ENCODE measurements at regions not wholly inside any gene's neighbourhood (a gene's known extent, or its start where the extent isn't known, plus 50 kb on each side); places are given as distances from the start of the nearest gene placed in this dataset.
"Not testable (repeated sequence)": the region's sequence is repeated elsewhere in the genome, so short reads cannot be mapped to it uniquely, and the experiment has no call there.

DNA sequence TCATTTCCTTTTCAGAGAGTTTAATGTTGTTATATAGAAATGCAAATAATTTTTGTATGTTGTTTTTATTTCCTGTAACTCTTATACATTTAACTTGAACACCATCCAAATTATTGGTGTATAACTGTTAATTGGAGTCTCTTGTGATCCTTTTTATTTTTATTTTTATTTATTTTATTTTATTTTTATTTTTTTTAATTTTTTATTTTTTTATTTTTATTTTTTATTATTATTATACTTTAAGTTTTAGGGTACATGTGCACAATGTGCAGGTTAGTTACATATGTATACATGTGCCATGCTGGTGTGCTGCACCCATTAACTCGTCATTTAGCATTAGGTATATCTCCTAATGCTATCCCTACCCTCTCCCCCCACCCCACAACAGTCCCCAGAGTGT is 71.2 kb upstream of the LYPLAL1 start:
- POLR2A ChIA-PET; H3K27ac Mint-ChIP-seq; H3K4me1 Mint-ChIP-seq; H3K36me3 Mint-ChIP-seq; H3K36me3 ChIP-seq (ENCODE audit: insufficient read depth, low read length); H3K4me3 ChIP-seq (ENCODE audit: low read length); H3K4me1 ChIP-seq (ENCODE audit: insufficient read depth, low read length); H3K27me3 ChIP-seq (ENCODE audit: insufficient read depth, low read length, poor library complexity, severe bottlenecking); H3K9me3 ChIP-seq (ENCODE audit: low read length); H3K27me3 Mint-ChIP-seq; H3K27ac ChIP-seq (ENCODE audit: low read depth, low read length); H3K4me3 Mint-ChIP-seq; DNase-seq; CTCF ChIA-PET: not testable (repeated sequence)
- peaks cover 0 to 11% (median 0%) of the 10 kb centered on the region in 5 donors for H3K9me3 Mint-ChIP-seq

DNA sequence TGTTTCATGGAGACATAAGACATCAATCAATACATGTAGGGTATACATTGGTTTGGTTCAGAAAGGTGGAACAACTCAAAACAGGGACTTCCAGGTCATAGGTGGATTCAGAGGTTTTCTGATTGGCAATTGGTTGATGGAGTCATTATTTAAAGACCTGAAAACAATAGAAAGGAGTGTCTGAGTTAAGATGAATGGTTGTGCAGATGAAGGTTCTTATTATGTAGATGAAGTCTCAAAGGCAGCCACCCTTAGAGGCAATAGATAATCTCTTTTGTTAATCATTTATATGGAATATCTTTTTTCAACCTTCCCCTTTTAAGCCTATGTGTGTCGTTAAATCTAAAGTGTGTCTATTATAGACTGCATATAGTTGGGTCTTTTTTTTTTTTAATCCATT is 67.8 kb upstream of the LYPLAL1 start:
- H3K27me3 ChIP-seq (ENCODE audit: insufficient read depth, low read length, poor library complexity, severe bottlenecking), result no peaks in the 10 kb centered on the region
- no peaks in the 10 kb centered on the region for H3K4me1 ChIP-seq (ENCODE audit: insufficient read depth, low read length)
- Mint-ChIP-seq H3K4me3 (no peak overlapping the region), H3K27ac (no peak overlapping the region), H3K27me3 (no peaks in the 10 kb centered on the region), H3K4me1 (no peaks in the 10 kb centered on the region), H3K36me3 (no peaks in the 10 kb centered on the region), H3K9me3 (peaks cover 0 to 9% (median 4%) of the 10 kb centered on the region in 5 donors)
- ChIA-PET CTCF (no interaction called here), POLR2A (no interaction called here)
- no peak overlapping the region for H3K27ac ChIP-seq (ENCODE audit: low read depth, low read length)
- no peaks in the 10 kb centered on the region for H3K9me3 ChIP-seq (ENCODE audit: low read length)
- no peak for DNase-seq
- no peak overlapping the region for H3K4me3 ChIP-seq (ENCODE audit: low read length)
- no peaks in the 10 kb centered on the region for H3K36me3 ChIP-seq (ENCODE audit: insufficient read depth, low read length)

DNA sequence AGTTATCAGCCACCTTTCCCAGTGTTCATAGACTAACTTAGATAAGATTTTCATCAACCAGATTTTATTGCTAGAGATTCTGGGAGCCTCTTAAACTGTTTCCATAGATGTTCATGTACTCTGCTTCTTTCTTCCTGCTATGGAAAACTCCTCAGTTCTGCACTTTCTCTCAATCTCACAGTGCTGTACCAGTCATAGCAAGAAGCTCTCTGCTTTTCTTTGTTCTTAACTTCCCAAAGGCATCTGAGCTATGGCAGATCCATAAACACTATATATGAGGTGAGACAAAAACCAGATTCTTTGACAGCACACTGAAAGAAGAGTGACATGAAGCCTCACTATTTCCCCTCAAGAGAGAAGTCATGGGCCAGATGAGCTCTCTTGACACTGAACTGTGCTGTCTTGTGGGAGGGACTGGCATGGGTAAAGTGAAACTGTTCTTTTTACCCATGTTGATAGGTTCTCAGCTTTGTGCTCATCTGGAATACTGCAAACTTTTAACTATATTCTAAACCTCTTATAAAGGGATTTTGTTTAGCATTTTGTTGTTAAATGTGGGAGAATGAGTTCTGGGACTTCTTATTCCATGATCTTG is 64.2 kb upstream of the LYPLAL1 start:
- Mint-ChIP-seq H3K4me1 (no peaks in the 10 kb centered on the region), H3K36me3 (no peaks in the 10 kb centered on the region), H3K4me3 (no peak overlapping the region), H3K27me3 (peaks cover 0 to 5% of the 10 kb centered on the region in 2 donors), H3K27ac (no peak overlapping the region), H3K9me3 (peaks cover 11 to 31% (median 25%) of the 10 kb centered on the region in 5 donors)
- Histone ChIP-seq H3K4me1 (ENCODE audit: insufficient read depth, low read length) (no peaks in the 10 kb centered on the region), H3K9me3 (ENCODE audit: low read length) (no peaks in the 10 kb centered on the region), H3K27ac (ENCODE audit: low read depth, low read length) (no peak overlapping the region), H3K27me3 (ENCODE audit: insufficient read depth, low read length, poor library complexity, severe bottlenecking) (no peaks in the 10 kb centered on the region), H3K4me3 (ENCODE audit: low read length) (no peak overlapping the region), H3K36me3 (ENCODE audit: insufficient read depth, low read length) (no peaks in the 10 kb centered on the region)
- ChIA-PET POLR2A (no interaction called here), CTCF (no interaction called here)
- DNase-seq, result no peak

DNA sequence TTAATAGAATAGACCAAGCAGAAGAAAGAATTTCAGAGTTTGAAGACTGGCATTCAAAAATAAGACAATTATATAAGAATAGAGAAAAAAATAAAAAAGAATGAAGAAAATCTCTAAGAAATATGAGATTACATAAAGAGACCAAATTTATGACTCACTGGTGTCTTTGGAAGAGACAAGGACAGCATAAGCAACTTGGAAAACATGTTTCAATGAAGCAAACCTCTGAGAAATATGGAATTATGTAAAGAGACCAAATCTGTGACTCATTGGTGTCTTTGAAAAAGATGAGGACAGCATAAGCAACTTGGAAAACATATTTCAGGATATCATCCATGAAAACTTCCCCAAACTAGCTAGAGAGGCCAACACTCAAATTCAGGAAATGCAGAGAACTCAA is 60.4 kb upstream of the LYPLAL1 start:
- Histone ChIP-seq H3K4me1 (ENCODE audit: insufficient read depth, low read length) (no peaks in the 10 kb centered on the region), H3K36me3 (ENCODE audit: insufficient read depth, low read length) (no peaks in the 10 kb centered on the region), H3K27ac (ENCODE audit: low read depth, low read length) (no peak overlapping the region), H3K9me3 (ENCODE audit: low read length) (no peaks in the 10 kb centered on the region), H3K27me3 (ENCODE audit: insufficient read depth, low read length, poor library complexity, severe bottlenecking) (no peaks in the 10 kb centered on the region), H3K4me3 (ENCODE audit: low read length) (no peak overlapping the region)
- H3K27ac Mint-ChIP-seq, result no peak overlapping the region
- H3K9me3 Mint-ChIP-seq, result peaks cover 11 to 31% (median 21%) of the 10 kb centered on the region in 5 donors
- peaks cover 0 to 5% of the 10 kb centered on the region in 2 donors for H3K27me3 Mint-ChIP-seq
- no peak overlapping the region for H3K4me3 Mint-ChIP-seq
- H3K36me3 Mint-ChIP-seq, result no peaks in the 10 kb centered on the region
- DNase-seq, result no peak
- H3K4me1 Mint-ChIP-seq, result no peaks in the 10 kb centered on the region
- POLR2A ChIA-PET, result no interaction called here
- CTCF ChIA-PET, result no interaction called here

DNA sequence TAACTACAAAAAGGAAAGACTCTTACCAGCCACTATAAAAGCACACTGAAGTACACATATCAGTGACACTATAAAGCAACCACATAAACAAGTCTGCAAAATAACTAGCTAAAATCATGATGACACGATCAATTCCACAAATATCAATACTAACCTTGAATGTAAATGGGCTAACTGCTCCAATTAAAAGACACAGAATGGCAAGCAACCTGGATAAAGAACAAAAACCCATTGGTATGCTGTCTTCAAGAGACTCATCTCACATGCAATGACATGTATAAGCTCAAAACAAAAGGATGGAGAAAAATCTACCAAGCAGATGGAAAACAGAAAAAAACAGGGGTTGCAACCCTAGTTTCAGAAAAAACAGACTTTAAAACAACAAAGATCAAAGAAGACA is 59.7 kb upstream of the LYPLAL1 start:
- no peaks in the 10 kb centered on the region for H3K36me3 ChIP-seq (ENCODE audit: insufficient read depth, low read length)
- Mint-ChIP-seq H3K9me3 (peaks cover 11 to 31% (median 18%) of the 10 kb centered on the region in 5 donors), H3K27me3 (peaks cover 0 to 5% of the 10 kb centered on the region in 2 donors), H3K36me3 (no peaks in the 10 kb centered on the region), H3K4me3 (no peak overlapping the region), H3K4me1 (no peaks in the 10 kb centered on the region), H3K27ac (no peak overlapping the region)
- no peak for DNase-seq
- CTCF ChIA-PET, result no interaction called here
- H3K27me3 ChIP-seq (ENCODE audit: insufficient read depth, low read length, poor library complexity, severe bottlenecking), result no peaks in the 10 kb centered on the region
- H3K4me1 ChIP-seq (ENCODE audit: insufficient read depth, low read length), result no peaks in the 10 kb centered on the region
- H3K9me3 ChIP-seq (ENCODE audit: low read length), result no peaks in the 10 kb centered on the region
- POLR2A ChIA-PET, result no interaction called here
- H3K27ac ChIP-seq (ENCODE audit: low read depth, low read length), result no peak overlapping the region
- H3K4me3 ChIP-seq (ENCODE audit: low read length), result no peak overlapping the region

DNA sequence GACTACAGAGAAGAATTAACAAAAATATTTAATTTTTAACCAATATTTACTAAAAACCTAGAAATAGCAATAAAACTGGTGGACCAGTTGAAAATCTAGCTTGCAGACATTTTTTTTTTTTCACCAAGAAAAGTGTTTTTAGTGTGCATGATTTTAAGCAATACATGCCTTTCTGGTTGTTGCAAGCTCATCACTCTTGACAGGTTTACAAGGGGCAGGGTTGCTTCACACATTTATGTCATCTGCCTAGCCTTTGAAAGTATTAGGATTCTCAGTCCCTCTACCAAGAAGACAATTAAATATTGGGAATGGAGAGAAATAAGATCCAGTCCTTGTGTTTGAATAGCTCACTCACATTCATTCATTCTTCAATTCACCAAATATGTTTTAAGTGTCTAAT is 53.8 kb upstream of the LYPLAL1 start:
- Mint-ChIP-seq H3K27me3 (no peaks in the 10 kb centered on the region), H3K9me3 (peaks cover 0 to 3% (median 0%) of the 10 kb centered on the region in 5 donors), H3K4me1 (no peaks in the 10 kb centered on the region), H3K36me3 (no peaks in the 10 kb centered on the region), H3K4me3 (no peak overlapping the region), H3K27ac (no peak overlapping the region)
- POLR2A ChIA-PET, result no interaction called here
- CTCF ChIA-PET, result no interaction called here
- Histone ChIP-seq H3K36me3 (ENCODE audit: insufficient read depth, low read length) (no peaks in the 10 kb centered on the region), H3K27ac (ENCODE audit: low read depth, low read length) (no peak overlapping the region), H3K9me3 (ENCODE audit: low read length) (no peaks in the 10 kb centered on the region), H3K4me3 (ENCODE audit: low read length) (no peak overlapping the region), H3K27me3 (ENCODE audit: insufficient read depth, low read length, poor library complexity, severe bottlenecking) (no peaks in the 10 kb centered on the region), H3K4me1 (ENCODE audit: insufficient read depth, low read length) (no peaks in the 10 kb centered on the region)
- no peak for DNase-seq

DNA sequence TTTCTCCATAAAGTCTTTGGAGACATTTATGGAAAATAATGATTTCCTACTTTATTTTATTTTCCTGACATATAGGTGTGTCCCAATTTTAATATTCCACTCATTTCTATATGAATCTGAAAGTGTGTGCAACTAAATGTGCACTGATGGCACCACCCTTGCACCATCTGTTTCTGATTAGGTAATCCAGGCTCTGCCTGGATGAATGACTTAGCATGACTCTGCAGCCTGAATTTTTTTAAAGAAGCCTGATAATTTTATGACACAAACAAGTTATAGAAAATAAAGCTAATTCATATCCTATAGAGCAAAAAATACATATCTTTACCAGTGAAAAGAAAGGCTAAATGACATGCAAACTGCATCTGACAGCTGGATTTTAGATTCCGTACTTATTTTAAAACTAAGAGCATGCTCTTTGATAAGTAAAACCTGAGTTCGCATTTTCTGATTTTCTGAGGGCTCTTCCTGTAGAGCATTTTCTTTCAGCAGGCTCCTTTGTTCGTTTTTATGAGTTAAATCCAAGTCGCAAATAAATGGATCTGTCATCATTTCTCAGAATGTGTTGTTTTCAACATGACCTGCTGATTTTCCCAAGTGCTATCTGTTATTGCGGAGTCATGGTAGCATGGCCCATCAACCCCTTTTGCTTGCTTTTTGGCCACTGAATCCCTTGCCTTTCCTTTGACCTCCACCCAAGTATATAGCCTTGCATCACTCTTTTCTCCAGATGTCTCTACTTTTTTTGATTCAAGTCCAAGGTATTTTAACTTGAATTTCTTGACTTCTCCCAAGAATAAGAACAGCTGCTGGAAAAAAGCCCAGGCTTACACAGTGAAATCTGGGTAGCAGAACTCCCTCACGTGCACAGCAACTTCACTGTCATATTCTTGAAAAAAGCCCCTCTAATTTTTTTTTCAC is 52.8 kb upstream of the LYPLAL1 start:
- H3K9me3 Mint-ChIP-seq, result peaks cover 0 to 3% (median 0%) of the 10 kb centered on the region in 5 donors

DNA sequence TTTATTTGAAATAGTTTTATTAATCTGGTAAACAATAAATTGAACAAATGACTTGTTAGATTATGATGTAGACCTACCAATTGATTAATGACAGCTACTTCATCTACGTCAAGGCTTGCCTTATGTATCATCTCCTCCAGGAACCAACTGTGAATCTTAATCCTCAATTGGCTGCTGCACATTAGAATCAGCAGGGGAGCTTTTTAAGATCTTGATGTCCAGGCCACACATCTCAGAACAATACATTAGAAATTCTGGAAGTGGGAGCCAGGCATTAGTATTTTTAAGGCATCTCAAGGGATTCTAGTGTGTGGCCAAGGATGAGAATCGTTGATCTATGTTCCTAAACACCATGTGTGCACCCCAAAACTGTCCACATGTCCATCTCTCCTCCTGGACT is 52.0 kb upstream of the LYPLAL1 start:
- Mint-ChIP-seq H3K9me3 (peaks cover 0 to 3% (median 0%) of the 10 kb centered on the region in 5 donors), H3K4me1 (no peaks in the 10 kb centered on the region), H3K36me3 (no peaks in the 10 kb centered on the region), H3K27me3 (peaks cover 2 to 3% of the 10 kb centered on the region in 2 donors), H3K27ac (no peak overlapping the region), H3K4me3 (no peak overlapping the region)
- Histone ChIP-seq H3K4me3 (ENCODE audit: low read length) (no peak overlapping the region), H3K4me1 (ENCODE audit: insufficient read depth, low read length) (no peaks in the 10 kb centered on the region), H3K9me3 (ENCODE audit: low read length) (no peaks in the 10 kb centered on the region), H3K27ac (ENCODE audit: low read depth, low read length) (no peak overlapping the region), H3K27me3 (ENCODE audit: insufficient read depth, low read length, poor library complexity, severe bottlenecking) (no peaks in the 10 kb centered on the region), H3K36me3 (ENCODE audit: insufficient read depth, low read length) (no peaks in the 10 kb centered on the region)
- POLR2A ChIA-PET, result no interaction called here
- CTCF ChIA-PET, result no interaction called here
- no peak for DNase-seq

More for the DNA sequence above, 52.8 kb upstream of the LYPLAL1 start:
- no peaks in the 10 kb centered on the region for H3K4me1 ChIP-seq (ENCODE audit: insufficient read depth, low read length)
- no peaks in the 10 kb centered on the region for H3K27me3 ChIP-seq (ENCODE audit: insufficient read depth, low read length, poor library complexity, severe bottlenecking)
- H3K36me3 ChIP-seq (ENCODE audit: insufficient read depth, low read length), result no peaks in the 10 kb centered on the region
- no peak overlapping the region for H3K4me3 Mint-ChIP-seq
- H3K27ac Mint-ChIP-seq, result no peak overlapping the region
- no peaks in the 10 kb centered on the region for H3K9me3 ChIP-seq (ENCODE audit: low read length)
- DNase-seq, result no peak
- ChIA-PET CTCF (no interaction called here), POLR2A (no interaction called here)
- no peaks in the 10 kb centered on the region for H3K4me1 Mint-ChIP-seq
- no peak overlapping the region for H3K4me3 ChIP-seq (ENCODE audit: low read length)
- H3K36me3 Mint-ChIP-seq, result no peaks in the 10 kb centered on the region
- H3K27ac ChIP-seq (ENCODE audit: low read depth, low read length), result peak overlapping the region; percentile 15
- no peaks in the 10 kb centered on the region for H3K27me3 Mint-ChIP-seq
